GM12891 (cell line): ENCODE measurements at regions not wholly inside any gene's neighbourhood (a gene's known extent, or its start where the extent isn't known, plus 50 kb on each side); places are given as distances from the start of the nearest gene placed in this dataset.
"Not testable (repeated sequence)": the region's sequence is repeated elsewhere in the genome, so short reads cannot be mapped to it uniquely, and the experiment has no call there.

ENCODE experiments used
- DNase-seq: peaks from one replicate; pipeline ENCODE4 v3.0.0; 2011; ENCODE audit warnings: low spot score; ENCODE audit not compliant: insufficient read length
- FAIRE-seq: peaks from 2 replicates; lab custom pipeline; 2011; peaks lifted over from hg19 to GRCh38; lab: Jason Lieb, UNC
- PAX5 ChIP-seq: IDR thresholded peaks from 2 replicates; pipeline ENCODE4 v1.6.1; 2011; ENCODE audit warnings: low read length, moderate library complexity, mild to moderate bottlenecking; ENCODE audit not compliant: insufficient read depth, severe bottlenecking
- POLR2A ChIP-seq: IDR thresholded peaks from 2 replicates; pipeline ENCODE4 v1.6.1; 2011; ENCODE audit warnings: low read depth, low read length, control low read depth
- POLR2AphosphoS5 ChIP-seq: IDR thresholded peaks from 2 replicates; pipeline ENCODE4 v1.6.1; 2011; ENCODE audit warnings: low read depth, low read length, control low read depth
- POU2F2 ChIP-seq: IDR thresholded peaks from 2 replicates; pipeline ENCODE4 v1.6.1; 2011; ENCODE audit warnings: low read depth, mild to moderate bottlenecking, control low read depth, low read length, moderate library complexity
- SPI1 ChIP-seq: IDR thresholded peaks from 2 replicates; pipeline ENCODE4 v1.6.1; 2011; ENCODE audit warnings: low read depth, low read length, control low read depth
- TAF1 ChIP-seq: IDR thresholded peaks from 2 replicates; pipeline ENCODE4 v1.6.1; 2011; ENCODE audit warnings: low read depth, low read length, control low read depth

DNA sequence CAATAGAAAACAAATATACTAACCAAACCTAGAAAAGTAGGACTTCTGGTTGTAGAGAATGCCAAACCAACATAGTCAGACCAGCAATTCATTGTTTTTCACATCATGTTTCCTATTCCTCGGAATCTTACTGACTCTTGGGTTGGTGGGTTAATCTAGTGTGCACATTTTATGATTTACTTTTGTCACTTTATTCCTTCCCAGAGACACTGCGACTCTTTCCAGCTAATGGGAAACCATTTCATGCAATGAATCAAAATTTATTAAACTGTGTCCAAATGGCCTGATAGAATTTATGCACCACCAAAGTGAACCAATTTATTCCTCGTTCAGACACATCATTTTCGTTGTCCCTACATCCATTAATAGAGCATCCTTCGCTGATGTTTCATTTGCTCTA is 464.9 kb downstream of the RPS29 start:
- no peak for TF ChIP-seq TAF1
- TF ChIP-seq SPI1, result no peak
- TF ChIP-seq POU2F2, result no peak
- TF ChIP-seq POLR2AphosphoS5, result no peak
- TF ChIP-seq POLR2A, result no peak
- no peak for TF ChIP-seq PAX5
- DNase-seq (no peak), FAIRE-seq (no peak)

DNA sequence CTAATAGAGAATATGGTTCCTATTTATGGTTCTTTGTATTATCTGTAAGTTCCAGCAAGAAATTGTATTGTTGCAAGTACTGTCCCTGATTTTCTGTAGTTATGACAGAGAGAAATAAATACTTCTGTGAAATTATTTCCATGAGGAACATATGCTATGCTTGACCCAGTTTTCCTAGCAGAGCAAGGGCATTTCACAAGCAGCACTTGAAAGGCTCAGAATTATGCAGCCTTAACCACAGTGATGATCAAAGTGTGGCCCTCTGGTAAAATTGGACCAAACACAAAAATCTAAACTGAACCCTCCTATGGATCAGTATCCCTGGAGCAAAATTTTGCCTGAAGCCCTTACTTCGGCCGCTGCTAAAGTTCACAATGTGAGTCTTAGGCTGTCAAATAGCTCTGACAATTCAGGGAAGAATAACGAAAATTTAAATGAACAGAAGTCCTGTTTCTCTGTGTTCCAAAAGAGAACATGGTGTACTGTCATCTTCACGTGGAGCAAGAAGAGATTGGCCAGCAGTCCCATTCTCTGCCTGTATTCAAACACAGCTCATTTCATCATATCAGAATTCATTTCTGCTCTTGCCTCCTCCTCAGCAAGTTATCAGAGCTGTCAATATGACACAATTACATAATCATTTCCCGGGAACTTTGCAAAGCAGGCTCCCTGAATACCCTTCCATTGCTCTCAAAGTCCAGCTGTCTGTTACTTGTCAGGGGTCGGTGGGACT is 471.9 kb downstream of the RPS29 start:
- FAIRE-seq (no peak), DNase-seq (no peak)
- TF ChIP-seq POLR2AphosphoS5 (no peak), POLR2A (no peak), PAX5 (no peak), TAF1 (no peak), SPI1 (no peak), POU2F2 (no peak)

DNA sequence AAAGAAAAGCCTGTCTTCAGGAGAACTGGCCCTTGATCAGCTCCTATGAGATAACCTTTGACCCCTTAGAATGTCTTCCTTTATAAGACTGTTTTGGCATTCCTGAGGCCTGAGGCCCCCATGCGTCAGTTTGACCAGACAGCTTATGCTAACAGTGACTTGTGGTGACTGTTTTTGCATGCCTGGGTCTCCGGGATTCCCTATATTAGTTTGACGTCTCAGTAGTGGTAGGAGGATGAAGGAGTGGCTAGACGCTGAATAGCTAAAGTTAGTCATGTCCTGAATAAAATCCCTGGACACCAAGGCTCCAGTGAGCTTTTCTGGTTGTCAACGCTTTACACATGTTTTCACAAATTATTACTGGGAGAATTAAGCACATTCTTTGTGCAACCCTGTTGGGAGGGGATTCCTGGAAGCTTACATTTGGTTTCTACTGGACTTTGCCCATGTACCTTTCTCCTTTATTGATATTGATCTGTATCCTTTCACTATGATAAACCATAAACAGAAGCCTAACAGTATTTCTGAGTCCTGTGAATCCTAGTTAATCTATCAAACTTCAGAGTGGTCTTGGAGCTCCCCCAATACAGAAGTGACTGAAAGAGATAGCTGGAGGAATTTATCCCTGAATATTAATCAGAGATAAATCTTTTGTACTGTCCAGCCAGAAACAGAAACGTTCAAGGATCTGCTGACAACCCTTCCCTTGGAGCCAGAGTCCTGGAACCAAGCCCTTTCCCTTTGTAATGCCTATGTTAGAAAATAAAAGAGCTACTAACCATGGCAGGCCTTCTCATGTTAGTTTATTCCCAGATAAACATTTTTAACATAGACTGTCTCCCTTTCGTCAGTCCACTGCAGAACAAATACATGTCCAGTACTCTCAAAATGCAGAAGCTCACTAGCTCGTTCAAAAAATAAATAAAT is 479.2 kb downstream of the RPS29 start:
- DNase-seq, result no peak
- FAIRE-seq, result no peak

DNA sequence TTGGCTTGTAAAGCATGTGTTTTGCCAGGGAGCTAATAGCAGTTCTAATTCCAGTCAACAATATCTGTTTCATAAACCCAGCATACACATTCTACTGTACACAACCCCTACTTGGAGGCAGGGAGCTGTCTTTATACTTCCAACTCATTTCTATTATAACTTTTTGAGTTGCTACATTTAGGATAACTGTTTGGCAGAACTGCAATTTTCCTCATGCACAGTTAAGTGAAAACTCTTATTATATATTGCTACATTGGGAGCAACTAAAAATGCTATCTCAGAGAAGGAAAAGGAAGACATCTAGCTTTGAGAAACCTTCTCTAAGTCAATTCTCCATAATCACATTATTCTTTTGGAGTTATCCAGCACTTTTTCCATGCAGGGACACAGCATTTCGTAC is 480.2 kb downstream of the RPS29 start:
- FAIRE-seq (no peak), DNase-seq (no peak)
- no peak for TF ChIP-seq POLR2AphosphoS5
- TF ChIP-seq SPI1, result no peak

More for the DNA sequence above, 479.2 kb downstream of the RPS29 start:
- TF ChIP-seq SPI1 (no peak), PAX5 (no peak), POU2F2 (no peak), TAF1 (no peak), POLR2AphosphoS5 (no peak), POLR2A (no peak)

DNA sequence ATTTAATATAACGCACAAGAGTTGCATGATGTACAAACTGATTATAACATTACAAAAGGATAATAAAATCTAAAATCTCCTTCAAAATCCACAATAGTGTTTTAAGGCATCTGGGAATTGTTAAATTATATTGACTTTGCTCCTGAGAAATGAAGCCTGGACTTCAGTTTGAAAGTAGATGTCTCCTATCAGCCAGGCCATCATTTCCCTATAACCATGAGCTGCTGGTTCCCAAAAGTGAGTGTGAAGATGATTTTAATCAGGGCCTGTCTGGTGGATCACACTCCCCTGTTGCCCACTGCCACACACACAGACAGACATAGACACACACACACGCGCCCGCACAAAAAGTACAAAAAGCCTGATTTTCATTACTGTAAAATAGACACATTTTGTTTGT is 480.7 kb downstream of the RPS29 start:
- TF ChIP-seq TAF1, result no peak
- TF ChIP-seq POLR2A, result no peak
- TF ChIP-seq POU2F2, result no peak
- no peak for TF ChIP-seq SPI1
- no peak for TF ChIP-seq PAX5
- no peak for TF ChIP-seq POLR2AphosphoS5
- DNase-seq, result no peak
- FAIRE-seq, result no peak

DNA sequence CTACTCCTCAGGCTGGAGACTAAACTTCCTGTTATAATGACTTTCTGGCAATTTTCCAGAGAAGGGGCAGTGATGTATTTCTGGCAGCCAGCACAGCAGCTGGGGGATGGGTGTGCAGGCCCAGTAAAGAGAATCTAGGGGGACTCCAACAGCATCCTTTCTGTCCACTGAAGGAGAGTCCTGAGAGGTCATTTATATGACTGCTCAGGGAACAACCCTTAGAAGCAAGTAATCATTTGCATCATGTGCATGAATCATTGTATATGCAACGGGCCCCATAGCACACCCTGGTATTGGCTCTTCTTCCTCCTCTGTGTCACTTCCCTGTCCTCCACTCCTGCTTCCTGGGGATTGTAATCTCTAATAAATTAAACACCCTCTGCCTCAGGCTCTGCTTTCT is 493.8 kb downstream of the RPS29 start:
- no peak for DNase-seq
- FAIRE-seq, result no peak
- TF ChIP-seq POLR2A (no peak), SPI1 (no peak), POU2F2 (no peak), TAF1 (no peak), PAX5 (no peak), POLR2AphosphoS5 (no peak)

DNA sequence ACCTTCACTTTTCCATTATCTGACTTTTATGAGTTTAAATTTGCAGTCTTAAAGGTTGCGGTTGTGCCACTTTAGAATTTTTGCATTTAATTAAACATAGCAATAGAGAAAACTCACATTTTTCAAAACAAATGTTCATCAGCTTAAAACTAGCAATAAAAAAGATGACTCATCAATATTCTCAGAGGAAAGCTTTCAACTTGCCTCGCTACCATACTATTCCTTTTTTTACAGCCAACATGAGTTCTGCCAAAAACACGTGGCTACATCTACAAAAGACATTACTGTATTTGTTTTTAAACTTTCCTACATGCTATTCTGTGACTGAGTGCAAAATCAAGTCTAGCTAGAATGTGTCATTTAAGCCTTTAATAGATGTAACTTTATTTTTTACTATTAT is 497.1 kb downstream of the RPS29 start:
- TF ChIP-seq SPI1, result no peak
- no peak for TF ChIP-seq POLR2A
- no peak for TF ChIP-seq POU2F2
- no peak for TF ChIP-seq POLR2AphosphoS5
- no peak for TF ChIP-seq PAX5
- FAIRE-seq (no peak), DNase-seq (no peak)

DNA sequence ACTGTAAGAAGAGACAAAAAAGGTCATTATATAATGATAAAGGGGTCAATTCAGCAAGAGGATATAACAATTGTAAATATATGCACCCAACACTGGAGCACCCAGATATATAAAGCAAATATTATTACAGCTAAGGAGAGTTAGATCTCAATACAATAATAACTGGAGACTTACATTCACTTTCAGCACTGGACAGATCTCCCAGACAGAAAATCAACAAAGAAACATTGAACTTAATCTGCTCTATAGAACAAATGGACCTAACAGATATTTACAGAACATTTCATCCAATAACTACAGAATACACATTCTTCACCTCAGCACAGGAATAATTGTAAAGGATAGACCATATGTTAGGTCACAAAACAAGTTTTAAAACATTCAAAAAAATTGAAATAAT is 512.9 kb downstream of the RPS29 start:
- not testable (repeated sequence) for DNase-seq, FAIRE-seq

DNA sequence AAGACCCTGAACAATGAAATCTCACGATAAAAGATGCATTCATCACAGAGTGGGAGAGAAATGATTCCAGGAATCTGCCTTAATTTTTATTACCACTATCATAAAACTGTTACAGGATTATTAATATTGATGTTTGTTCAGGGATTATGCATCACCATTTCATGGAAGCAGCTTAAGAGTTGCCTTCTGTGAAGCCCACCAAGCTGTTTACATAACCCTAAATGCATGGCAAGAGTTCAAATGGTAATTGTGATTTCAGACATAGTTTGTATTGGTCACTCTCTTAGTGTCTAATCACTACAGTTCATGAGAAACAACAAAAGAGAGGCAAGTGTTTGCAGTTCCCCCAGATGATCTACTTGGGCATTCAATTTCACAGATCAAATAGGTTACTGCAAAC is 527.7 kb downstream of the RPS29 start:
- TF ChIP-seq TAF1, result no peak
- TF ChIP-seq SPI1, result no peak
- TF ChIP-seq POLR2AphosphoS5, result no peak
- no peak for TF ChIP-seq PAX5
- TF ChIP-seq POLR2A, result no peak
- TF ChIP-seq POU2F2, result no peak
- FAIRE-seq, result no peak
- no peak for DNase-seq

DNA sequence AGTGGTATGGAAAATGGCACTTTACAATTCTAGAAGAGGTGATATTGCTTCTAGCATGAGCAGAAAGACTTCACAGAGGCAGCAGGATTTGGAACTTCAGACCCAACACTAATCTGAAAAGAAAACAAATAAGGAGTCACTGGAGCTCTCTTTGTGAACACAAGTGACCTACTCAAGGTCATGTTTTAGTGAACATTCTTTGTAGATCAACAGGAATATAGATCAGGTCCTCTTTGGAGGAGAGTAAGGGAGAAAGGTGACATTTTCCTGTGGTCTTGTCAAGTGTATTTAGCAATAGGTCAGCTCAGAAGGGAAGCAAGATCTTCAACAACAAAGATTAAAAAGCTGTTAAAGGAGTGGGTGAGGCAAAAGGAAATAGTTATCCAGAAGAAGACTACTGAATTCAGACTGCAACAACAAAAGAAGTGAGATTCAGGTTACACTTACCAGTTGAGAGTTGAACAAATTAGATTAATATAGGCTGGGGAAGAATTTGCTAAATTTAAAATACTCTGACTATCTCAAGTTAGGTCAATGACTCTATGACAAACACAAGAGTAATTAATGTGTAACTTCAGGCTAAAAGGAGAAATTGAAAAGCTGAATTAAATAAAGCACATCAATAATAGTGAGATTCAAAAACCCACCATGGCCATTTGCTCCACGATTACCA is 528.2 kb downstream of the RPS29 start:
- no peak for DNase-seq
- FAIRE-seq, result no peak
- TF ChIP-seq PAX5 (no peak), SPI1 (no peak), TAF1 (no peak), POLR2A (no peak), POLR2AphosphoS5 (no peak), POU2F2 (no peak)
